NCI-H1436 (cell line): ENCODE measurements at regions not wholly inside any gene's neighbourhood (a gene's known extent, or its start where the extent isn't known, plus 50 kb on each side); places are given as distances from the start of the nearest gene placed in this dataset.

Experiments used
- DNase-seq: peaks from one replicate; lab custom pipeline; 2025; lab: John Stamatoyannopoulos, UW

GRCh38 chr15:81595752-81596151 lies 221.7 kb upstream of the TMC3 start:
- DNase-seq, result no peak

GRCh38 chr15:81589671-81590070 lies 215.7 kb upstream of the TMC3 start:
- no peak for DNase-seq

GRCh38 chr15:81575436-81576123 lies 201.6 kb upstream of the TMC3 start:
- DNase-seq, result peak; percentile 47

GRCh38 chr15:81573098-81573746 lies 199.2 kb upstream of the TMC3 start:
- no peak for DNase-seq

- no peak for DNase-seq
Measured at GRCh38 chr15:81572190-81572589, 198.2 kb upstream of the TMC3 start.

GRCh38 chr15:81569286-81570080 lies 195.5 kb upstream of the TMC3 start:
- DNase-seq, result peak; percentile 6

GRCh38 chr15:81567924-81568323 lies 193.9 kb upstream of the TMC3 start:
- DNase-seq, result no peak

GRCh38 chr15:81562986-81563385 lies 189.0 kb upstream of the TMC3 start:
- DNase-seq, result no peak

GRCh38 chr15:81560405-81560804 lies 186.4 kb upstream of the TMC3 start:
- no peak for DNase-seq

GRCh38 chr15:81558056-81558455 lies 184.0 kb upstream of the TMC3 start:
- no peak for DNase-seq

- DNase-seq, result no peak
Measured at GRCh38 chr15:81555346-81555745, 181.3 kb upstream of the TMC3 start.

GRCh38 chr15:81548365-81549130 lies 174.5 kb upstream of the TMC3 start:
- no peak for DNase-seq

GRCh38 chr15:81547521-81548132 lies 173.6 kb upstream of the TMC3 start:
- DNase-seq, result no peak

- no peak for DNase-seq
Measured at GRCh38 chr15:81544385-81544784, 170.4 kb upstream of the TMC3 start.

GRCh38 chr15:81540909-81541308 lies 166.9 kb upstream of the TMC3 start:
- DNase-seq, result no peak

GRCh38 chr15:81536356-81536755 lies 162.3 kb upstream of the TMC3 start:
- DNase-seq, result no peak

GRCh38 chr15:81534124-81534523 lies 160.1 kb upstream of the TMC3 start:
- no peak for DNase-seq

GRCh38 chr15:81532001-81532400 lies 158.0 kb upstream of the TMC3 start:
- DNase-seq, result no peak

GRCh38 chr15:81531109-81531592 lies 157.1 kb upstream of the TMC3 start:
- no peak for DNase-seq

- DNase-seq, result no peak
Measured at GRCh38 chr15:81530271-81530691, 156.3 kb upstream of the TMC3 start.

- DNase-seq, result no peak
Measured at GRCh38 chr15:81529481-81529880, 155.5 kb upstream of the TMC3 start.

- no peak for DNase-seq
Measured at GRCh38 chr15:81526029-81526428, 152.0 kb upstream of the TMC3 start.
